GM18520 (cell line): ENCODE measurements at regions not wholly inside any gene's neighbourhood (a gene's known extent, or its start where the extent isn't known, plus 50 kb on each side); places are given as distances from the start of the nearest gene placed in this dataset.
"Not testable (repeated sequence)": the region's sequence is repeated elsewhere in the genome, so short reads cannot be mapped to it uniquely, and the experiment has no call there.

Experiments
- ATAC-seq: cut with Tn5 transposase; IDR thresholded peaks from one replicate; pipeline ENCODE4 v1.9.1; 2021; ENCODE audit not compliant: unreplicated experiment

- ATAC-seq: no peak
Measured at GRCh38 chr2:125207431-125207830, 1182.3 kb downstream of the CNTNAP5 start.

- ATAC-seq: no peak
Measured at GRCh38 chr2:125216321-125216720, 1191.2 kb downstream of the CNTNAP5 start.

- ATAC-seq: no peak
Measured at GRCh38 chr2:125224188-125224587, 1199.1 kb downstream of the CNTNAP5 start.

- no peak for ATAC-seq
Measured at GRCh38 chr2:125224830-125225229, 1199.7 kb downstream of the CNTNAP5 start.

GRCh38 chr2:125227843-125228392, 1202.8 kb downstream of the CNTNAP5 start:
- ATAC-seq: no peak

GRCh38 chr2:125240870-125241269, 1215.8 kb downstream of the CNTNAP5 start:
- ATAC-seq: no peak

- ATAC-seq: no peak
Measured at GRCh38 chr2:125243074-125243473, 1218.0 kb downstream of the CNTNAP5 start.

- no peak for ATAC-seq
Measured at GRCh38 chr2:125254010-125254409, 1228.9 kb downstream of the CNTNAP5 start.

GRCh38 chr2:125259451-125259850, 1234.4 kb downstream of the CNTNAP5 start:
- no peak for ATAC-seq

- not testable (repeated sequence) for ATAC-seq
Measured at GRCh38 chr2:125260366-125260930, 1235.4 kb downstream of the CNTNAP5 start.

GRCh38 chr2:125264453-125264852, 1239.4 kb downstream of the CNTNAP5 start:
- no peak for ATAC-seq

- ATAC-seq: no peak
Measured at GRCh38 chr2:125267683-125268082, 1242.6 kb downstream of the CNTNAP5 start.

- ATAC-seq: no peak
Measured at GRCh38 chr2:125272651-125273050, 1247.6 kb downstream of the CNTNAP5 start.

- ATAC-seq: no peak
Measured at GRCh38 chr2:125274718-125275117, 1249.6 kb downstream of the CNTNAP5 start.

GRCh38 chr2:125280265-125280664, 1255.2 kb downstream of the CNTNAP5 start:
- no peak for ATAC-seq

GRCh38 chr2:125281242-125281641, 1256.2 kb downstream of the CNTNAP5 start:
- ATAC-seq: no peak

- ATAC-seq: no peak
Measured at GRCh38 chr2:125296742-125297141, 1271.7 kb downstream of the CNTNAP5 start.

- ATAC-seq: no peak
Measured at GRCh38 chr2:125310657-125311364, 1285.7 kb downstream of the CNTNAP5 start.

GRCh38 chr2:125312342-125312741, 1287.3 kb downstream of the CNTNAP5 start:
- ATAC-seq: no peak

GRCh38 chr2:125313806-125314205, 1288.7 kb downstream of the CNTNAP5 start:
- ATAC-seq: no peak

- ATAC-seq: no peak
Measured at GRCh38 chr2:125318740-125319139, 1293.7 kb downstream of the CNTNAP5 start.

- ATAC-seq: no peak
Measured at GRCh38 chr2:125324273-125324672, 1299.2 kb downstream of the CNTNAP5 start.
